Natural killer cell treated with Interleukin-12 subunit alpha and Interleukin-12 subunit beta and Interleukin-15 and Interleukin-18, amount 100 ng/mL, for 72 hours (primary cell): ENCODE measurements at regions not wholly inside any gene's neighbourhood (a gene's known extent, or its start where the extent isn't known, plus 50 kb on each side); places are given as distances from the start of the nearest gene placed in this dataset.

Source experiments
- ATAC-seq, 2 donors: fragments of 150-1000 bp; cut with Tn5 transposase in 1 of 2; sonication (Bioruptor Pico), chemical (Tn5 transposase) in 1 of 2; 2 replicates each; pipeline ENCODE4 v1.10.0; 2021
- DNase-seq: peaks from one replicate; pipeline ENCODE4 v3.0.0; 2022; ENCODE audit warnings: low spot score
- H3K27ac Mint-ChIP-seq, 2 donors: 1 replicate in 1 of 2; 2 replicates in 1 of 2; pipeline ENCODE4 v1.8.0; 2022; ENCODE audit warnings: mixed read lengths in 2 of 2, mild to moderate bottlenecking in 1 of 2, moderate library complexity in 1 of 2
- H3K27me3 Mint-ChIP-seq, 2 donors: 1 replicate in 1 of 2; 2 replicates in 1 of 2; pipeline ENCODE4 v1.8.0; 2022; ENCODE audit warnings: mixed read lengths in 2 of 2
- H3K36me3 Mint-ChIP-seq: one replicate; pipeline ENCODE4 v1.8.0; 2022; ENCODE audit warnings: mixed read lengths
- H3K4me1 Mint-ChIP-seq, 2 donors: 1 replicate in 1 of 2; 2 replicates in 1 of 2; pipeline ENCODE4 v1.8.0; 2022; ENCODE audit warnings: low read depth in 2 of 2, mixed read lengths in 2 of 2, mild to moderate bottlenecking in 1 of 2
- H3K4me3 Mint-ChIP-seq: one replicate; pipeline ENCODE4 v1.8.0; 2022; ENCODE audit warnings: mixed read lengths
- H3K9me3 Mint-ChIP-seq: 2 replicates; pipeline ENCODE4 v1.8.0; 2022; ENCODE audit warnings: mixed read lengths

GRCh38 chr10:2445370-2445769 lies 622.0 kb upstream of the PFKP start:
- H3K4me3 Mint-ChIP-seq = no peak overlapping the region
- no peaks in the 10 kb centered on the region for H3K4me1 Mint-ChIP-seq
- H3K9me3 Mint-ChIP-seq = peaks cover 4% of the 10 kb centered on the region
- no peak for DNase-seq
- no peaks in the 10 kb centered on the region for H3K36me3 Mint-ChIP-seq
- H3K27ac Mint-ChIP-seq = no peak overlapping the region
- no peaks in the 10 kb centered on the region for H3K27me3 Mint-ChIP-seq
- no peak for ATAC-seq

DNA sequence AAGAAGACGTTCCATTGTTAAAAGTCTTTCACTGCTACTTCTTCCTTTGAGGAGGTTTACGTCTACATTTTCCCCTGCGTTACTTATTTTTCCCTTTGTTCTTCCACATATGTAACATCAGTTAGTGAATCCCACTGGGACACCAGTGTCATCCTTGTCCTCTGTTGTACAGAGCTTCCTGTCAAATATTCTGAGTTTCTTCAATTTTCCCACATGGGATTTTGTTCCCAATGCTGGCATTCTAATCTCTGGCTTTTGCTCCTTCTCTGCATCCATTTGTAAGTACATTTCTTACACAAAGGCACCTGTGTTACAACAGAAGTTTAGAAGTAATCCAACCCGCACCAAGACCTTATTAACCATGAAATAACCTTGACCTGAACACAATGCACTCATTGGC lies 627.4 kb upstream of the PFKP start:
- Mint-ChIP-seq H3K36me3 (no peaks in the 10 kb centered on the region), H3K27me3 (no peaks in the 10 kb centered on the region)
- no peak for DNase-seq

GRCh38 chr10:2439000-2439399 lies 628.3 kb upstream of the PFKP start:
- H3K4me3 Mint-ChIP-seq = no peak overlapping the region
- ATAC-seq = no peak
- DNase-seq = no peak
- no peaks in the 10 kb centered on the region for H3K4me1 Mint-ChIP-seq
- H3K9me3 Mint-ChIP-seq = peaks cover 13% of the 10 kb centered on the region
- no peaks in the 10 kb centered on the region for H3K27me3 Mint-ChIP-seq
- H3K27ac Mint-ChIP-seq = no peak overlapping the region
- H3K36me3 Mint-ChIP-seq = no peaks in the 10 kb centered on the region

More for the DNA sequence above, 627.4 kb upstream of the PFKP start:
- no peak for ATAC-seq
- Mint-ChIP-seq H3K27ac (no peak overlapping the region), H3K4me1 (no peaks in the 10 kb centered on the region), H3K9me3 (peaks cover 11% of the 10 kb centered on the region), H3K4me3 (no peak overlapping the region)

- ATAC-seq (no peak), DNase-seq (no peak)
- Mint-ChIP-seq H3K36me3 (no peaks in the 10 kb centered on the region), H3K27ac (no peak overlapping the region), H3K4me1 (no peaks in the 10 kb centered on the region), H3K27me3 (no peaks in the 10 kb centered on the region), H3K4me3 (no peak overlapping the region), H3K9me3 (peaks cover 13% of the 10 kb centered on the region)
These were observed 629.0 kb upstream of the PFKP start for GRCh38 chr10:2438248-2438939.

DNA sequence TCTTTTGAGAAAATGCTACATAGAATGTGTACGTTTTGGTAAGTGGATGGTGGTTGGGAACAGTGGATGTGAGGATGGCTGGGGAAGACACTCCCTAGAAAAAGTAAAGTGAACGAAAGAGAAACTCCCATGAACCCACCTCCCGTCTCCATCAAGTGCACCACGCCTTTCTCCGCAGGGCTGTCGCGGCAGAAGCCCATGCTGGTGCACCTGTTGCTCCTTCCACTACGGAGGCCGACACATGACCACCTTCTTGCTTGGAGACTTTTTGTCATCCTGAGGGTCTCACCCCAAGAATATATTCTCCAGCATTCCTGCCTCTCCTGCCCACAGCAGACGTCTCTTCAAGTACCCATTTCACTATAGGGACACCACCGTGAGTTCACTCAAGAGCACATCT lies 630.4 kb upstream of the PFKP start:
- H3K36me3 Mint-ChIP-seq = no peaks in the 10 kb centered on the region
- H3K9me3 Mint-ChIP-seq = peaks cover 9% of the 10 kb centered on the region
- no peak overlapping the region for H3K27ac Mint-ChIP-seq
- H3K4me3 Mint-ChIP-seq = no peak overlapping the region
- H3K27me3 Mint-ChIP-seq = no peaks in the 10 kb centered on the region
- ATAC-seq (no peak), DNase-seq (no peak)
- H3K4me1 Mint-ChIP-seq = no peaks in the 10 kb centered on the region

DNA sequence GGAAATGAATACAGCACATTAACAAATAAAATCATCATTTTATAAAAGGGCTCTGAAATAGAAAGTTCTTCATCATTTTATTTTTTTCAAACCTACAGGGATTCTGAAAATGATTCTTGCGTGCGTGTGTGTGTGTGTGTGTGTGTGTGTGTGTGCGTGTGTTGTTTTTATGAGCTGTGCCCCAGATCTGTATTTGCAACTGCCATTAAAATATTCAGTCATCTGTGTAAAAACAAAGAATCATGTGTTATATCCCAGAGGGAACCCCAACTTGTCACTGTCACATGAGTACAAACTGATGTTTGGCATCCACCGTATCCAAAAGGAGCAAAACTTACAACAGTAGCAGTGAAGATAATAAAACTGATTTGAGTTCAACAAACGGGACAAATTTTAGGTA lies 635.4 kb upstream of the PFKP start:
- no peak overlapping the region for H3K27ac Mint-ChIP-seq
- no peaks in the 10 kb centered on the region for H3K4me1 Mint-ChIP-seq
- no peak for ATAC-seq
- no peak for DNase-seq
- no peaks in the 10 kb centered on the region for H3K36me3 Mint-ChIP-seq
- H3K4me3 Mint-ChIP-seq = no peak overlapping the region
- peaks cover 15% of the 10 kb centered on the region for H3K9me3 Mint-ChIP-seq
- peaks cover 0 to 11% of the 10 kb centered on the region in 2 donors for H3K27me3 Mint-ChIP-seq

GRCh38 chr10:2427412-2427811 lies 639.9 kb upstream of the PFKP start:
- ATAC-seq (no peak), DNase-seq (no peak)
- Mint-ChIP-seq H3K27ac (no peak overlapping the region), H3K9me3 (peaks cover 11% of the 10 kb centered on the region), H3K27me3 (peaks cover 0 to 15% of the 10 kb centered on the region in 2 donors), H3K4me3 (no peak overlapping the region), H3K4me1 (no peaks in the 10 kb centered on the region), H3K36me3 (no peaks in the 10 kb centered on the region)

GRCh38 chr10:2425320-2425719 lies 642.0 kb upstream of the PFKP start:
- no peak overlapping the region for H3K4me3 Mint-ChIP-seq
- H3K36me3 Mint-ChIP-seq = no peaks in the 10 kb centered on the region
- H3K27ac Mint-ChIP-seq = no peak overlapping the region
- H3K27me3 Mint-ChIP-seq = peaks cover 0 to 15% of the 10 kb centered on the region in 2 donors
- H3K9me3 Mint-ChIP-seq = peaks cover 9% of the 10 kb centered on the region
- no peak for DNase-seq
- H3K4me1 Mint-ChIP-seq = no peaks in the 10 kb centered on the region
- no peak for ATAC-seq

GRCh38 chr10:2414562-2414961 lies 652.8 kb upstream of the PFKP start:
- H3K4me3 Mint-ChIP-seq = no peak overlapping the region
- DNase-seq (no peak), ATAC-seq (no peak)
- peaks cover 4% of the 10 kb centered on the region for H3K9me3 Mint-ChIP-seq
- H3K36me3 Mint-ChIP-seq = no peaks in the 10 kb centered on the region
- no peaks in the 10 kb centered on the region for H3K4me1 Mint-ChIP-seq
- no peak overlapping the region for H3K27ac Mint-ChIP-seq
- no peaks in the 10 kb centered on the region for H3K27me3 Mint-ChIP-seq

- Mint-ChIP-seq H3K27ac (no peak overlapping the region), H3K4me1 (no peaks in the 10 kb centered on the region), H3K9me3 (peaks cover 4% of the 10 kb centered on the region), H3K27me3 (no peaks in the 10 kb centered on the region), H3K36me3 (no peaks in the 10 kb centered on the region), H3K4me3 (no peak overlapping the region)
- ATAC-seq = no peak
- DNase-seq = no peak
These were observed 653.3 kb upstream of the PFKP start for GRCh38 chr10:2414039-2414438.

DNA sequence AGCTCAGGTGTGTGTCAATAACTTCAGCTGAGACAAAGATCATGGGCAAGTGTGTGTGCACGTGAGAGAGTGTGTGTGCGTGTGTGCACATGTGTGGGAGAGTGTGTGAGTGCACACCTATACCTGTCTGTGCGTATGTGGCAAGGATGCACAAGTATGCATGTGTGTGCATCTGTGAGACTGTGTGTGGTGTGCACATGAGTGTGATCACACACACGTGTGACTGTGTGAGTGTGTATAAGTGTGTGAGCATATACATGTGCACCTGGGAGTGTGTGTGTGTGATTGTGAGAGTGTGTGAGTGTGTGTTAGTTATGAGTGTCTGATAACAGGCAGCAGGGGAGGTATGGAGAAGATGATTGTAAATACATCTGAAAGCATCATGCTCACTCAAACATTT lies 657.3 kb upstream of the PFKP start:
- no peak overlapping the region for H3K4me3 Mint-ChIP-seq
- no peaks in the 10 kb centered on the region for H3K4me1 Mint-ChIP-seq
- ATAC-seq = peak in 1 of 2 donors; percentile 52
- H3K27me3 Mint-ChIP-seq = peaks cover 0 to 2% of the 10 kb centered on the region in 2 donors
- H3K27ac Mint-ChIP-seq = no peak overlapping the region
- peaks cover 4% of the 10 kb centered on the region for H3K9me3 Mint-ChIP-seq
- DNase-seq = no peak
- H3K36me3 Mint-ChIP-seq = no peaks in the 10 kb centered on the region

- peaks cover 0 to 8% of the 10 kb centered on the region in 2 donors for H3K27me3 Mint-ChIP-seq
- H3K4me3 Mint-ChIP-seq = no peak overlapping the region
- H3K9me3 Mint-ChIP-seq = no peaks in the 10 kb centered on the region
- H3K36me3 Mint-ChIP-seq = no peaks in the 10 kb centered on the region
- ATAC-seq (no peak), DNase-seq (no peak)
- H3K27ac Mint-ChIP-seq = no peak overlapping the region
- H3K4me1 Mint-ChIP-seq = no peaks in the 10 kb centered on the region
These were observed 664.1 kb upstream of the ADARB2 start for GRCh38 chr10:2401459-2401858.

DNA sequence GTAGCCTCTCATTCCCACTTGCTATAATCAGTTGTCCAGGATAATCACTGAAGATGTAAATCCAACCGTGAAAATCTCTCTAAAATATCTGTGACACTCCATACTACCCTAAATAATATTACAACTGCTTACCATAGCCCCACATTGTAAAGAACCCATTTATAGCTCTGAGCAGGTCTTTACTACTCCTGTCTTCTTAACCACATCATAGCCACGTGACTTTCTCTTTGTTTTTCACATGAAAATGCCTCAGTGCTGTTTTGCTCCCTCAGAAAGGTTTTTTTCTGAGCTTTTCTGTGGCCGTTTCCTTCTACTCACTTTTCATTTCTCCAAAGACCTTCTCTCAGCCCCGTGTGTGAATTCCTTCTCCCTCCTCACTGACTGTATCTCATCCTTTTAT lies 662.2 kb upstream of the ADARB2 start:
- no peak for ATAC-seq
- no peak overlapping the region for H3K27ac Mint-ChIP-seq
- no peak for DNase-seq
- H3K27me3 Mint-ChIP-seq = peaks cover 0 to 8% of the 10 kb centered on the region in 2 donors
- H3K9me3 Mint-ChIP-seq = no peaks in the 10 kb centered on the region
- no peaks in the 10 kb centered on the region for H3K4me1 Mint-ChIP-seq
- H3K36me3 Mint-ChIP-seq = no peaks in the 10 kb centered on the region
- H3K4me3 Mint-ChIP-seq = no peak overlapping the region

- Mint-ChIP-seq H3K9me3 (no peaks in the 10 kb centered on the region), H3K36me3 (no peaks in the 10 kb centered on the region), H3K4me3 (no peak overlapping the region), H3K4me1 (no peaks in the 10 kb centered on the region), H3K27me3 (no peaks in the 10 kb centered on the region), H3K27ac (no peak overlapping the region)
- ATAC-seq (peak in 1 of 2 donors; percentile 50), DNase-seq (no peak)
These were observed 655.0 kb upstream of the ADARB2 start for GRCh38 chr10:2392145-2392812.

DNA sequence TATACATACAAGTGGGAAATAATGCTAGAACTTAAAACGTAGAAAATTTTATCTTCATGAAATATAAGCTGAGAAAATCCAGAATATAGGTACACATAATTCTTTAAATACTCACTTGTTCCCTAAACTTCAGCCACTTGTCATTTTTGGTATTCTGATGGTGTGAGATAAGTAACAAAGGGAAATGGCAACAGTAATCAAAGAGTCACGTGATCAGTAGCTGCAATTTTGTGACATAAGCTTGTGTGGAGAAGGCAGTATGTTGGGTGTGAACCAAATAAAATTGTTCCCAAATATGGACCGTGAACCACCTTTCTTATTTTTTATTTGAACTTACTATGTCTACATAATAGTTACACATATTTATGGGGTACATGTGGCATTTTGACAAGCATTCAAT lies 650.3 kb upstream of the ADARB2 start:
- no peak for ATAC-seq
- Mint-ChIP-seq H3K36me3 (no peaks in the 10 kb centered on the region), H3K4me1 (no peaks in the 10 kb centered on the region), H3K9me3 (peaks cover 4% of the 10 kb centered on the region), H3K27ac (no peak overlapping the region), H3K4me3 (no peak overlapping the region), H3K27me3 (no peaks in the 10 kb centered on the region)
- no peak for DNase-seq
